Esophagus squamous epithelium (tissue), 5 donors: ENCODE measurements at regions not wholly inside any gene's neighbourhood (a gene's known extent, or its start where the extent isn't known, plus 50 kb on each side); places are given as distances from the start of the nearest gene placed in this dataset.

Experiments used
- DNase-seq: peaks from one replicate; lab custom pipeline; 2025; lab: John Stamatoyannopoulos, UW
- H3K27ac ChIP-seq, 4 donors: fragments of 200-600 bp; sonication (generic); one replicate each; pipeline ENCODE4 v1.5.1; 2016 to 2019; ENCODE audit warnings: mild to moderate bottlenecking in 1 of 4
- H3K27me3 ChIP-seq, 4 donors: fragments of 200-600 bp; sonication (generic); 1 replicate in 3 of 4; 2 replicates in 1 of 4; pipeline versions ENCODE4 v1.5.1 to v1.6.0; 2017 to 2021; ENCODE audit warnings: antibody characterized with exemption in 1 of 4
- H3K36me3 ChIP-seq, 3 donors: fragments of 200-600 bp; sonication (generic); one replicate each; pipeline ENCODE4 v1.5.1; 2016 to 2019
- H3K4me1 ChIP-seq, 3 donors: fragments of 200-600 bp; sonication (generic); one replicate each; pipeline ENCODE4 v1.5.1; 2017 to 2019
- H3K4me3 ChIP-seq, 4 donors: fragments of 200-600 bp; sonication (generic); 1 replicate in 3 of 4; 2 replicates in 1 of 4; pipeline ENCODE4 v1.5.1; 2016 to 2019; ENCODE audit warnings: mild to moderate bottlenecking in 2 of 4, moderate library complexity in 1 of 4
- H3K9me3 ChIP-seq, 3 donors: fragments of 200-600 bp; sonication (generic); one replicate each; pipeline ENCODE4 v1.5.1; 2016 to 2019
- CTCF ChIP-seq, 6 experiments: fragments of 450-650 bp in 4 of 6; fragments of 200-600 bp in 2 of 6; sonication (generic) in 2 of 6; IDR thresholded peaks; one replicate each; pipeline ENCODE4 v1.5.1; 2016 to 2019; ENCODE audit warnings: antibody characterized with exemption in 6 of 6, mild to moderate bottlenecking in 4 of 6, moderate library complexity in 4 of 6
- POLR2A ChIP-seq, 4 donors: fragments of 450-650 bp; IDR thresholded peaks; one replicate each; pipeline ENCODE4 v1.6.1; 2017; ENCODE audit warnings: antibody characterized with exemption in 4 of 4, mild to moderate bottlenecking in 4 of 4, moderate library complexity in 3 of 4
- WGBS, 2 donors: methylation state at CpG; one replicate each; pipeline ENCODE4 v1.1.5; 2018; 5-methylcytosine and 5-hydroxymethylcytosine counted together
- intact Hi-C: fragments of 100-400 bp; cut with DNase I; formaldehyde crosslinking; loops from one replicate; pipeline ENCODE4 v1.15.0; 2022
- donor health status: DM: yes; HTN: yes; CAD: no.

GRCh38 chr1:220991959-220992704 is 112.9 kb downstream of the HLX start:
- TF ChIP-seq CTCF (IDR thresholded peaks at IDR 0.05) (no peak), POLR2A (IDR thresholded peaks at IDR 0.05) (no peak)
- intact Hi-C loops = no loop called here
- peak overlapping the region in 2 of 4 donors; percentile 51 to 60 for H3K27ac ChIP-seq

GRCh38 chr1:220992705-220993052 is 113.4 kb downstream of the HLX start:
- H3K36me3 ChIP-seq = no peaks in the 10 kb centered on the region
- WGBS, 2 donors = 28 to 37% methylated on average over 3 of the region's 3 CpGs
- no peak for TF ChIP-seq POLR2A (IDR thresholded peaks at IDR 0.05)
- no peak for TF ChIP-seq CTCF (IDR thresholded peaks at IDR 0.05)
- H3K27ac ChIP-seq = peak overlapping the region in 1 of 4 donors; percentile 51
- peaks cover 0 to 7% (median 0%) of the 10 kb centered on the region in 3 donors for H3K4me1 ChIP-seq
- no peaks in the 10 kb centered on the region for H3K27me3 ChIP-seq
- intact Hi-C loops = no loop called here
- no peak for DNase-seq
- H3K9me3 ChIP-seq = no peaks in the 10 kb centered on the region
- peak overlapping the region in 1 of 4 donors; percentile 33 for H3K4me3 ChIP-seq

More at GRCh38 chr1:220991959-220992704, 112.9 kb downstream of the HLX start:
- H3K27me3 ChIP-seq = no peaks in the 10 kb centered on the region
- no peak for DNase-seq
- no peaks in the 10 kb centered on the region for H3K9me3 ChIP-seq
- 46 to 53% methylated on average over 12 to 13 of the region's 13 CpGs for WGBS, 2 donors
- no peaks in the 10 kb centered on the region for H3K36me3 ChIP-seq
- peaks cover 0 to 7% (median 0%) of the 10 kb centered on the region in 3 donors for H3K4me1 ChIP-seq
- H3K4me3 ChIP-seq = peak overlapping the region in 1 of 4 donors; percentile 33

GRCh38 chr1:220994671-220995070 is 115.4 kb downstream of the HLX start:
- intact Hi-C loops = no loop called here
- WGBS, 2 donors = 68 to 71% methylated on average over 3 of the region's 3 CpGs
- Histone ChIP-seq H3K4me1 (peaks cover 0 to 7% (median 0%) of the 10 kb centered on the region in 3 donors), H3K27ac (no peak overlapping the region), H3K4me3 (no peak overlapping the region), H3K27me3 (no peaks in the 10 kb centered on the region), H3K9me3 (no peaks in the 10 kb centered on the region), H3K36me3 (no peaks in the 10 kb centered on the region)
- DNase-seq = no peak
- TF ChIP-seq CTCF (IDR thresholded peaks at IDR 0.05) (no peak), POLR2A (IDR thresholded peaks at IDR 0.05) (no peak)

- no peak for DNase-seq
- Histone ChIP-seq H3K4me3 (no peak overlapping the region), H3K27me3 (no peaks in the 10 kb centered on the region), H3K9me3 (peaks cover 0 to under 1% (median 0%) of the 10 kb centered on the region in 3 donors), H3K4me1 (peaks cover 0 to 4% (median 0%) of the 10 kb centered on the region in 3 donors), H3K36me3 (no peaks in the 10 kb centered on the region), H3K27ac (no peak overlapping the region)
- intact Hi-C loops = no loop called here
- WGBS, 2 donors = 72 to 81% methylated on average over 3 of the region's 3 CpGs
- TF ChIP-seq POLR2A (IDR thresholded peaks at IDR 0.05) = no peak
- no peak for TF ChIP-seq CTCF (IDR thresholded peaks at IDR 0.05)
Measured at GRCh38 chr1:220997791-220998190, 118.5 kb downstream of the HLX start.
